Uterus (tissue), 3 donors: ENCODE measurements at regions not wholly inside any gene's neighbourhood (a gene's known extent, or its start where the extent isn't known, plus 50 kb on each side); places are given as distances from the start of the nearest gene placed in this dataset.

ENCODE experiments used
- DNase-seq, 2 donors: peaks; one replicate each; pipeline ENCODE4 v3.0.0-alpha.2; 2019 to 2020
- H3K27ac ChIP-seq, 2 donors: fragments of 200-600 bp; sonication (generic); 1 replicate in 1 of 2; 2 replicates in 1 of 2; pipeline ENCODE4 v1.5.1; 2016 to 2018
- H3K27me3 ChIP-seq, 2 donors: fragments of 200-600 bp; sonication (generic); one replicate each; pipeline ENCODE4 v1.5.1; 2018 to 2019; ENCODE audit warnings: control low read depth in 1 of 2
- H3K36me3 ChIP-seq, 2 donors: fragments of 200-600 bp; sonication (generic); one replicate each; pipeline ENCODE4 v1.5.1; 2019; ENCODE audit warnings: control low read depth in 1 of 2
- H3K4me1 ChIP-seq, 2 donors: fragments of 200-600 bp; sonication (generic); one replicate each; pipeline ENCODE4 v1.5.1; 2018 to 2019; ENCODE audit warnings: control low read depth in 1 of 2
- H3K4me3 ChIP-seq, 2 donors: fragments of 200-600 bp; sonication (generic); 1 replicate in 1 of 2; 2 replicates in 1 of 2; pipeline ENCODE4 v1.5.1; 2018 to 2019; ENCODE audit warnings: mild to moderate bottlenecking in 1 of 2
- H3K9me3 ChIP-seq, 2 donors: fragments of 200-600 bp; sonication (generic); one replicate each; pipeline ENCODE4 v1.5.1; 2019; ENCODE audit warnings: control low read depth in 1 of 2
- POLR2A ChIP-seq, 2 donors: fragments of 450-650 bp; IDR thresholded peaks; one replicate each; pipeline ENCODE4 v1.6.1; 2016; ENCODE audit warnings: antibody characterized with exemption in 2 of 2, mild to moderate bottlenecking in 1 of 2, moderate library complexity in 1 of 2
- intact Hi-C: fragments of 100-400 bp; cut with DNase I; formaldehyde crosslinking; loops from one replicate; pipeline ENCODE4 v1.15.1; 2023; ENCODE audit warnings: low total_unique reads
- TF ChIP-seq, protein P1 (sequence below), 4 experiments: fragments of 200-600 bp in 2 of 4; fragments of 450-650 bp in 2 of 4; sonication (generic) in 2 of 4; IDR thresholded peaks; one replicate each; pipeline ENCODE4 v1.5.1; 2016 to 2019; ENCODE audit warnings: antibody characterized with exemption in 4 of 4, mild to moderate bottlenecking in 2 of 4, moderate library complexity in 1 of 4
- donor health status: DM: yes; HTN: yes; CAD: no.

DNA sequence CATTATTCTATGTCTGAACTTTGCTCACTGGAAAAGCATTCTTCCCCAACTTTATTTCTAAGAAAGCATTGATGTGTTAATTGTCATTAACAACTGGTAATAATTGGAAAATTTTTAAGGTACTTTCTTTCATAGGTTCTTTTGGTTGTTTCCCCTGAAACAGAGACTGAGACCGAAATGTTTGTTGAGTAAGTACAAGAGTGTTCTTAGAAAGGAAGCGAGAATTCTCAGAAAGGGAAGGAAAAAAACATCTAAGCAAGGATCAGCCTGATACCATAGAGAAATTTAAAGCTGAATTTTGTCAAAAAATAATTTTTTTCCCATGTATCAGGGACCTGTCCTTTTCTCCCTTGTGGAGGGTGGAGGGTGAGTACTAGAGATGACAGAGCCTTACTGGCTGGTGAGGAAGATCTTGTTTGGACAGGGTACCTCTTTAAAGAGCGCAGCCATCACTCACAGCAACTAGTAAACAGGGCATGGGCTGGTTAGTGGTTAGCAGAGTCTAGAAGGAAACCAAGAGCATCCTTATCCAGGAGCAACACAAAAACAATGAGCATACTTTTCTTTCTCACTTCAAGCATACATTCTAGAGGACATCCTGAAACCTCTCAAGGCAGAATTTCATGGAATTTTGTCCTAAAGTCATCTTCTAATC lies 898.5 kb downstream of the DNAH5 start:
- H3K36me3 ChIP-seq = no peaks in the 10 kb centered on the region
- H3K4me1 ChIP-seq = no peaks in the 10 kb centered on the region
- no peaks in the 10 kb centered on the region for H3K27me3 ChIP-seq
- H3K9me3 ChIP-seq = no peaks in the 10 kb centered on the region
- intact Hi-C loops = no loop called here
- no peak for DNase-seq
- no peak overlapping the region for H3K27ac ChIP-seq
- no peak overlapping the region for H3K4me3 ChIP-seq
- TF ChIP-seq, protein P1, sequence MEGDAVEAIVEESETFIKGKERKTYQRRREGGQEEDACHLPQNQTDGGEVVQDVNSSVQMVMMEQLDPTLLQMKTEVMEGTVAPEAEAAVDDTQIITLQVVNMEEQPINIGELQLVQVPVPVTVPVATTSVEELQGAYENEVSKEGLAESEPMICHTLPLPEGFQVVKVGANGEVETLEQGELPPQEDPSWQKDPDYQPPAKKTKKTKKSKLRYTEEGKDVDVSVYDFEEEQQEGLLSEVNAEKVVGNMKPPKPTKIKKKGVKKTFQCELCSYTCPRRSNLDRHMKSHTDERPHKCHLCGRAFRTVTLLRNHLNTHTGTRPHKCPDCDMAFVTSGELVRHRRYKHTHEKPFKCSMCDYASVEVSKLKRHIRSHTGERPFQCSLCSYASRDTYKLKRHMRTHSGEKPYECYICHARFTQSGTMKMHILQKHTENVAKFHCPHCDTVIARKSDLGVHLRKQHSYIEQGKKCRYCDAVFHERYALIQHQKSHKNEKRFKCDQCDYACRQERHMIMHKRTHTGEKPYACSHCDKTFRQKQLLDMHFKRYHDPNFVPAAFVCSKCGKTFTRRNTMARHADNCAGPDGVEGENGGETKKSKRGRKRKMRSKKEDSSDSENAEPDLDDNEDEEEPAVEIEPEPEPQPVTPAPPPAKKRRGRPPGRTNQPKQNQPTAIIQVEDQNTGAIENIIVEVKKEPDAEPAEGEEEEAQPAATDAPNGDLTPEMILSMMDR (IDR thresholded peaks at IDR 0.05) = no peak
- TF ChIP-seq POLR2A (IDR thresholded peaks at IDR 0.05) = no peak

DNA sequence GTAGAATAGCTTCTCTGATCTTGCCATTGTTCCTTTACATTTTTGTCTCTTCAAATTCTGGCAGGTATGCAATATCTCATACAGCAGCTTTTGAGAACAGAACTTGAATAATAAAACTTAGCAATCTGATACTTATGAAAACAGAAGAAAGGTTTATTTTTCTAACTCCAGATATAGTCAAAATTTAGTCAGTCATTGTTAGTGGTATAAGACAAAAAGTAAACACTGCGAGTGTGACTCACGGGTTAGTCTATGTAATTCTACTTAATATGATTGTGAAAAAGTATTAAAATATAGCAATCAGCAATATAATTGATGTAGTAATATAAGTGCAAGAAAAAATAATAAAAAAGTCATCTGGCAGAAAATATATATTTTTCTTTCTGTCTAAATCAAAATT lies 910.4 kb downstream of the DNAH5 start:
- DNase-seq = no peak
- Histone ChIP-seq H3K27ac (no peak overlapping the region), H3K36me3 (no peaks in the 10 kb centered on the region), H3K27me3 (no peaks in the 10 kb centered on the region), H3K4me3 (no peak overlapping the region), H3K4me1 (no peaks in the 10 kb centered on the region), H3K9me3 (no peaks in the 10 kb centered on the region)
- TF ChIP-seq POLR2A (IDR thresholded peaks at IDR 0.05) = no peak
- intact Hi-C loops = no loop called here

DNA sequence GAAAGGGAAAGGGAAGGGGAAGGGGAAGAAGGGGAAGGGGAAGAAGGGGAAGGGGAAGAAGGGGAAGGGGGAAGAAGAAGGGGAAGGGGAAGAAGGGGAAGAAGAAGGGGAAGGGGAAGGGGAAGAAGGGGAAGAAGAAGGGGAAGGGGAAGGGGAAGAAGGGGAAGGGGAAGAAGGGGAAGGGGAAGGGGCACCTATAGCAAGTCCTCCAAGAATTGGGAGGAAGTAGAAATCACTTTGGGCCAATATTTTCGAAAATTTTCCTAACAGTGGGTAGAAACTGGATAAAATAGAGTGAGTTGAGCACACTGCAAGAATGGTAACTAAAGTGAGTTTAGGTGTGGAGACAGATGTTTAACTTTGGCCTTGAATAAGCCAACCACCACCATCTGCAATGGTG lies 915.3 kb downstream of the DNAH5 start:
- intact Hi-C loops = no loop called here
- H3K4me3 ChIP-seq = no peak overlapping the region
- TF ChIP-seq, protein P1 (IDR thresholded peaks at IDR 0.05) = no peak
- TF ChIP-seq POLR2A (IDR thresholded peaks at IDR 0.05) = no peak
- H3K9me3 ChIP-seq = no peaks in the 10 kb centered on the region
- H3K27me3 ChIP-seq = no peaks in the 10 kb centered on the region
- no peak overlapping the region for H3K27ac ChIP-seq
- DNase-seq = no peak
- H3K36me3 ChIP-seq = no peaks in the 10 kb centered on the region
- H3K4me1 ChIP-seq = no peaks in the 10 kb centered on the region

DNA sequence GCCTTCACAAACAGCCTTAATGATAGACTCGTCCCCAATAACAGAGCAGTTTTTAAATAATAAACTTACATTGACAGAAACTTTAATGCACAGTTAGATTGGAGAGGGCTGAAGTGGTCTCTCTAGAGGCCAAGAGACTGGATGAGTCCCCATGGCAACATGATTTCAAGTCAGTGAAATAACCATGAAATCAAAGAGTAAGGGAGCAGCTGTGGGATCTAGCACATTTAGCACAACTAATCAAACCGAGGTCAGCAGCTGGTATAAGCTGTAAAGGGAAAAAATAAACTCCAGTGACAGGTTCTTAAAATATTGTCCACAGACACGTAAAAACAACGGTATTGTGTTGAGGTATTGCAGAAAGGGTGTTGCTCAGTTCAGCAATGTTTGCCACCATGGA lies 916.6 kb downstream of the DNAH5 start:
- Histone ChIP-seq H3K9me3 (no peaks in the 10 kb centered on the region), H3K27ac (no peak overlapping the region), H3K4me1 (no peaks in the 10 kb centered on the region), H3K27me3 (no peaks in the 10 kb centered on the region), H3K36me3 (no peaks in the 10 kb centered on the region), H3K4me3 (no peak overlapping the region)
- DNase-seq = no peak
- intact Hi-C loops = no loop called here
- no peak for TF ChIP-seq POLR2A (IDR thresholded peaks at IDR 0.05)
- TF ChIP-seq, protein P1 (IDR thresholded peaks at IDR 0.05) = no peak

DNA sequence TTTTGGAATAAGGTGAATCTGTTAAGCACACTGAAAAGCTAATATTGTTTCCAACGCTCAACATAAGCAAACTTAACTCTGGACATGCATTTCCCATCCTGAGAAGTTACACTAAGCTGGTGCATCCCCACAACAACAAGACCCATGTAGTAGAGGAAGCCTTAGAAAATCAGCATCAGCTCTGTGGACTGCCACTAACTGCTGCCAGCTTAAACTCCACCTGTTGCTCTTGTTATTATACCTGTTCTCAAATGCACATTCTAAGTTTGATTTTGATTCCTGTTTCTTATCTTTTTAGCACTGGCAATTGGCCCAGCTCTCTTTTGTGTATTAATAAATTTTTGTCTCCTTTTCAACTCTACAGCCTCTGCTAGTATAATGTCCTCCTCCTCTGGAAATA lies 924.8 kb downstream of the DNAH5 start:
- H3K27ac ChIP-seq = no peak overlapping the region
- DNase-seq = no peak
- no peaks in the 10 kb centered on the region for H3K27me3 ChIP-seq
- no peaks in the 10 kb centered on the region for H3K4me1 ChIP-seq
- no peak overlapping the region for H3K4me3 ChIP-seq
- no peaks in the 10 kb centered on the region for H3K9me3 ChIP-seq
- no peaks in the 10 kb centered on the region for H3K36me3 ChIP-seq
- intact Hi-C loops = no loop called here
- TF ChIP-seq, protein P1 (IDR thresholded peaks at IDR 0.05) = no peak
- no peak for TF ChIP-seq POLR2A (IDR thresholded peaks at IDR 0.05)

DNA sequence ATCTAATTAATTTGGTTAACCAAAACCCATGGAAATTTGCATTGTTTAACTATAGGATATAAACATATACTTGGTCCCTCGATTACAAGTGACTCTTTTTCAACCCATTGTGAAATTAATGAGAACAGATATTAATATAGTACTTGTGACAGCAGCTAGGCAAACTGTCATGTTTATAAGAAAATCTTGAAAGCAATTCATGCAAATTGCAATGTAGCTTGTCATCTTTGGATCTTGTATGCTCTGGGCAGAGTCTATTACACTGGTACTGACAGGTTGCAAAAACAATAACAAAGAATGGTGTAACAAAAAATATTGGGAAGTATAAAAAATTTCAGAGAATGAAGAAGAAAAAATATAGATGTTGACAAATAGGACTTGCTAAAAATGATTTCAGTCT lies 941.0 kb downstream of the DNAH5 start:
- no peaks in the 10 kb centered on the region for H3K36me3 ChIP-seq
- H3K27ac ChIP-seq = no peak overlapping the region
- H3K9me3 ChIP-seq = no peaks in the 10 kb centered on the region
- no peak for DNase-seq
- H3K4me1 ChIP-seq = no peaks in the 10 kb centered on the region
- TF ChIP-seq, protein P1 (IDR thresholded peaks at IDR 0.05) = no peak
- no peak for TF ChIP-seq POLR2A (IDR thresholded peaks at IDR 0.05)
- H3K27me3 ChIP-seq = no peaks in the 10 kb centered on the region
- intact Hi-C loops = no loop called here
- H3K4me3 ChIP-seq = no peak overlapping the region
